HCT116 (cell line): ENCODE measurements at regions not wholly inside any gene's neighbourhood (a gene's known extent, or its start where the extent isn't known, plus 50 kb on each side); places are given as distances from the start of the nearest gene placed in this dataset.

ENCODE experiments used
- ATAC-seq: fragments of 200-7000 bp; cut with Tn5 transposase; 2 replicates; pipeline ENCODE4 v1.9.1; 2020; ENCODE audit warnings: mild to moderate bottlenecking, moderate library complexity
- BruUV-seq: library from RNA; stranded (reverse); fragments of 400-500 nt; replicated peaks from 2 replicates; lab custom pipeline; 2021; lab: Mats Ljungman, UMichigan
- CTCF ChIA-PET: fragments of 300-600 bp; sonication (Branson Sonifier 250); formaldehyde crosslinking; loops from one replicate; lab custom pipeline; 2021; ENCODE audit warnings: antibody characterized with exemption; lab: Charles Lee
- POLR2A ChIA-PET: fragments of 300-600, 350-600 bp; sonication (Branson Sonifier 250); formaldehyde crosslinking; loops from one replicate; lab custom pipeline; 2021; ENCODE audit warnings: antibody characterized with exemption; lab: Charles Lee
- RAD21 ChIA-PET, 2 experiments: fragments of 300-600 bp; sonication (Branson Sonifier 250); formaldehyde crosslinking; loops; one replicate each; lab custom pipeline; 2023; ENCODE audit warnings: low total read pairs in 2 of 2; ENCODE audit not compliant: uncharacterized antibody in 2 of 2, unreplicated experiment in 2 of 2, low non-redundant PET in 1 of 2; lab: Charles Lee
- DNase-seq: peaks from one replicate; pipeline ENCODE4 v3.0.0-alpha.2; 2010; ENCODE audit warnings: low read depth, low spot score
- H2AFZ ChIP-seq: fragments of 200-600 bp; shearing (Covaris generic), sonication (generic); 2 replicates; pipeline ENCODE4 v1.6.1; 2017; ENCODE audit warnings: low read depth, mixed run types, mixed read lengths, antibody characterized with exemption, low read length; ENCODE audit not compliant: poor library complexity, severe bottlenecking
- H3K27ac ChIP-seq: 2 replicates; pipeline ENCODE4 v1.5.1; 2012; ENCODE audit warnings: low read depth, low read length
- H3K27me3 ChIP-seq: fragments of 200-600 bp; sonication (generic); 2 replicates; pipeline ENCODE4 v1.6.1; 2016; ENCODE audit warnings: mixed run types, low read length, mixed read lengths; ENCODE audit not compliant: insufficient read depth
- H3K36me3 ChIP-seq, 2 experiments: fragments of 200-500 bp in 1 of 2; fragments of 200-600 bp in 1 of 2; sonication (Bioruptor generic) in 1 of 2; sonication (generic) in 1 of 2; 2 replicates each; pipeline versions ENCODE4 v1.5.1 to v1.6.1; 2014 to 2016; ENCODE audit warnings: low read length in 2 of 2, inconsistent platforms in 1 of 2, mixed read lengths in 1 of 2, mixed run types in 1 of 2; ENCODE audit not compliant: insufficient read depth in 2 of 2, control insufficient read depth in 1 of 2
- H3K4me1 ChIP-seq, 2 experiments: fragments of 200-600 bp in 1 of 2; sonication (generic) in 1 of 2; 2 replicates each; pipeline versions ENCODE4 v1.5.1 to v1.6.1; 2012 to 2017; ENCODE audit warnings: low read length in 2 of 2, inconsistent platforms in 1 of 2, mild to moderate bottlenecking in 1 of 2, mixed read lengths in 1 of 2, mixed run types in 1 of 2, moderate library complexity in 1 of 2; ENCODE audit not compliant: insufficient read depth in 2 of 2, control insufficient read depth in 1 of 2
- H3K4me2 ChIP-seq: fragments of 200-600 bp; sonication (generic); 2 replicates; pipeline ENCODE4 v1.6.1; 2017; ENCODE audit warnings: mixed run types, low read length, mixed read lengths
- H3K4me3 ChIP-seq, 2 experiments: fragments of 200-600 bp in 1 of 2; sonication (generic) in 1 of 2; replicated peaks in 1 of 2; 2 replicates each; pipeline ENCODE4 v1.5.1; 2011 to 2016; ENCODE audit warnings: low read length in 2 of 2, control low read depth in 1 of 2, low read depth in 1 of 2, mild to moderate bottlenecking in 1 of 2, mixed read lengths in 1 of 2, mixed run types in 1 of 2
- H3K79me2 ChIP-seq: fragments of 200-600 bp; sonication (generic); 2 replicates; pipeline ENCODE4 v1.6.1; 2017; ENCODE audit warnings: mild to moderate bottlenecking, mixed run types, low read length, moderate library complexity, mixed read lengths; ENCODE audit not compliant: insufficient read depth
- H3K9ac ChIP-seq: fragments of 200-600 bp; sonication (generic); 2 replicates; pipeline ENCODE4 v1.6.1; 2016; ENCODE audit warnings: low read length, mixed read lengths
- H3K9me2 ChIP-seq: fragments of 200-600 bp; sonication (generic), shearing (Covaris generic); 2 replicates; pipeline ENCODE4 v1.6.1; 2017; ENCODE audit warnings: mixed run types, mild to moderate bottlenecking, moderate library complexity; ENCODE audit not compliant: insufficient read depth
- H3K9me3 ChIP-seq, 2 experiments: fragments of 200-500 bp in 1 of 2; fragments of 200-600 bp in 1 of 2; sonication (Bioruptor generic) in 1 of 2; sonication (generic) in 1 of 2; 2 replicates each; pipeline ENCODE4 v1.6.1; 2014 to 2017; ENCODE audit warnings: low read length in 2 of 2, mixed read lengths in 2 of 2, inconsistent platforms in 1 of 2, low read depth in 1 of 2, mild to moderate bottlenecking in 1 of 2, mixed run types in 1 of 2, moderate library complexity in 1 of 2; ENCODE audit not compliant: control insufficient read depth in 1 of 2, insufficient read depth in 1 of 2
- H4K20me1 ChIP-seq: fragments of 200-600 bp; sonication (generic), shearing (Covaris generic); 2 replicates; pipeline ENCODE4 v1.6.1; 2017; ENCODE audit warnings: mixed run types, mild to moderate bottlenecking, moderate library complexity; ENCODE audit not compliant: insufficient read depth
- CBX3 ChIP-seq: IDR thresholded peaks from 2 replicates; pipeline ENCODE4 v1.6.1; 2012; ENCODE audit warnings: low read depth
- CEBPB ChIP-seq: IDR thresholded peaks from 2 replicates; pipeline ENCODE4 v1.6.1; 2012; ENCODE audit warnings: low read depth
- ELF1 ChIP-seq: IDR thresholded peaks from 2 replicates; pipeline ENCODE4 v1.6.1; 2012; ENCODE audit warnings: low read depth, borderline replicate concordance
- EZH2 ChIP-seq: fragments of 200-600 bp; sonication (generic); IDR thresholded peaks from 2 replicates; pipeline ENCODE4 v1.6.1; 2017; ENCODE audit warnings: antibody characterized with exemption, mixed run types
- FOSL1 ChIP-seq: IDR thresholded peaks from 2 replicates; pipeline ENCODE4 v1.6.1; 2012; ENCODE audit warnings: low read depth
- JUND ChIP-seq: IDR thresholded peaks from 2 replicates; pipeline ENCODE4 v1.6.1; 2012
- POLR2A ChIP-seq: IDR thresholded peaks from 2 replicates; pipeline ENCODE4 v1.7.0; 2011; ENCODE audit warnings: borderline replicate concordance; ENCODE audit not compliant: insufficient read depth, insufficient read length; ENCODE audit errors: extremely low read depth
- POLR2AphosphoS5 ChIP-seq: IDR thresholded peaks from 2 replicates; pipeline ENCODE4 v1.6.1; 2011; ENCODE audit warnings: mild to moderate bottlenecking, low read depth, low read length, moderate library complexity
- RAD21 ChIP-seq: IDR thresholded peaks from 2 replicates; pipeline ENCODE4 v1.6.1; 2012; ENCODE audit warnings: low read depth, mild to moderate bottlenecking
- REST ChIP-seq: IDR thresholded peaks from 2 replicates; pipeline ENCODE4 v1.6.1; 2012; ENCODE audit warnings: low read depth
- SIN3A ChIP-seq: IDR thresholded peaks from 2 replicates; pipeline ENCODE4 v1.6.1; 2012; ENCODE audit warnings: low read depth
- SP1 ChIP-seq: IDR thresholded peaks from 2 replicates; pipeline ENCODE4 v1.6.1; 2012; ENCODE audit warnings: low read depth
- SRF ChIP-seq: IDR thresholded peaks from 2 replicates; pipeline ENCODE4 v1.6.1; 2012; ENCODE audit warnings: low read depth
- TCF7L2 ChIP-seq: IDR thresholded peaks from 2 replicates; pipeline ENCODE4 v1.7.0; 2011; ENCODE audit warnings: borderline replicate concordance, inconsistent platforms; ENCODE audit not compliant: insufficient read depth, insufficient read length; ENCODE audit errors: extremely low read depth
- YY1 ChIP-seq: IDR thresholded peaks from 2 replicates; pipeline ENCODE4 v1.6.1; 2011; ENCODE audit warnings: low read length, low read depth, moderate library complexity, mild to moderate bottlenecking; ENCODE audit not compliant: insufficient replicate concordance; ENCODE audit errors: extremely low read depth
- ZFX ChIP-seq: fragments of 450-650 bp; IDR thresholded peaks from 2 replicates; pipeline ENCODE4 v1.6.1; 2017
- ZNF274 ChIP-seq: fragments of 200-500 bp; sonication (Bioruptor generic); IDR thresholded peaks from 2 replicates; pipeline ENCODE4 v1.6.1; 2014; ENCODE audit warnings: mild to moderate bottlenecking, low read depth, low read length, inconsistent platforms
- intact Hi-C: fragments of 100-400 bp; cut with micrococcal nuclease; formaldehyde crosslinking; loops from 2 replicates; pipeline ENCODE4 v1.10.0; 2022
- TF ChIP-seq, protein P1 (sequence below): IDR thresholded peaks from 2 replicates; pipeline ENCODE4 v1.6.1; 2012
- TF ChIP-seq, protein P2 (sequence below), 3 experiments: fragments of 200-600 bp in 1 of 3; sonication (generic) in 1 of 3; IDR thresholded peaks in 2 of 3; conservative IDR thresholded peaks in 1 of 3; 2 replicates each; pipeline ENCODE4 v1.5.1; 2012 to 2017; ENCODE audit warnings: low read depth in 2 of 3, low read length in 2 of 3, antibody characterized with exemption in 1 of 3, borderline replicate concordance in 1 of 3, control low read depth in 1 of 3, mild to moderate bottlenecking in 1 of 3, mixed read lengths in 1 of 3, mixed run types in 1 of 3, moderate library complexity in 1 of 3; ENCODE audit not compliant: insufficient read depth in 1 of 3
- TF ChIP-seq, protein P3 (sequence below): IDR thresholded peaks from 2 replicates; pipeline ENCODE4 v1.6.1; 2012

DNA sequence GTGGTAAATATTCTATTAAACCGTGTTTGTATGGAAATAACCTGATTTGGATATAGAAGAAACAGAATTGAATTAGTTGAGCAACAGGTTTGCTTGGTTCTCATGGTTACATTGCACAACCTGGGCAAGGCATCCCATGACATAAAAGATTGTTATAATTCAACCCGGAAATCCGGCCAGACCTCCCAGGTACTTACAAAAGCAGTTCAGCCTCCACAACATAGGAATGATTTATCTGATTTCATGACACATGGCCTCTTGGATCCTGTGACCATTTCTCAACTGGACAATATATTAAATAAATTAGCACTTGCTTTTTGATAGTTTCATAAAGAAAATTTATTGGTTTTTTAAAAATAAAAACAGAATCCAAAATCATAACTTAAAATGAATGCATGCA, 55.1 kb upstream of the PTPN12 start:
- H4K20me1 ChIP-seq, result no peaks in the 10 kb centered on the region
- no peak for ATAC-seq
- ChIA-PET RAD21 (no interaction called here), CTCF (no interaction called here), POLR2A (no interaction called here)
- DNase-seq, result no peak
- intact Hi-C loops, result no loop called here
- no TSS peak for BruUV-seq
- H3K36me3 ChIP-seq, result no peaks in the 10 kb centered on the region
- no peak overlapping the region for H3K4me2 ChIP-seq
- H3K9me2 ChIP-seq, result no peaks in the 10 kb centered on the region
- H3K79me2 ChIP-seq, result no peaks in the 10 kb centered on the region
- no peak overlapping the region for H3K27ac ChIP-seq
- no peaks in the 10 kb centered on the region for H3K4me1 ChIP-seq
- no peak for TF ChIP-seq FOSL1
- no peak for TF ChIP-seq SP1
- no peak for TF ChIP-seq SIN3A
- TF ChIP-seq JUND, result no peak
- no peak for TF ChIP-seq CBX3
- no peak for TF ChIP-seq CEBPB
- TF ChIP-seq EZH2, result no peak
- TF ChIP-seq ZNF274, result no peak
- no peak for TF ChIP-seq TCF7L2
- TF ChIP-seq, protein P1, sequence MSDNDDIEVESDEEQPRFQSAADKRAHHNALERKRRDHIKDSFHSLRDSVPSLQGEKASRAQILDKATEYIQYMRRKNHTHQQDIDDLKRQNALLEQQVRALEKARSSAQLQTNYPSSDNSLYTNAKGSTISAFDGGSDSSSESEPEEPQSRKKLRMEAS, result no peak
- TF ChIP-seq SRF, result no peak
- no peak for TF ChIP-seq YY1
- TF ChIP-seq, protein P2, sequence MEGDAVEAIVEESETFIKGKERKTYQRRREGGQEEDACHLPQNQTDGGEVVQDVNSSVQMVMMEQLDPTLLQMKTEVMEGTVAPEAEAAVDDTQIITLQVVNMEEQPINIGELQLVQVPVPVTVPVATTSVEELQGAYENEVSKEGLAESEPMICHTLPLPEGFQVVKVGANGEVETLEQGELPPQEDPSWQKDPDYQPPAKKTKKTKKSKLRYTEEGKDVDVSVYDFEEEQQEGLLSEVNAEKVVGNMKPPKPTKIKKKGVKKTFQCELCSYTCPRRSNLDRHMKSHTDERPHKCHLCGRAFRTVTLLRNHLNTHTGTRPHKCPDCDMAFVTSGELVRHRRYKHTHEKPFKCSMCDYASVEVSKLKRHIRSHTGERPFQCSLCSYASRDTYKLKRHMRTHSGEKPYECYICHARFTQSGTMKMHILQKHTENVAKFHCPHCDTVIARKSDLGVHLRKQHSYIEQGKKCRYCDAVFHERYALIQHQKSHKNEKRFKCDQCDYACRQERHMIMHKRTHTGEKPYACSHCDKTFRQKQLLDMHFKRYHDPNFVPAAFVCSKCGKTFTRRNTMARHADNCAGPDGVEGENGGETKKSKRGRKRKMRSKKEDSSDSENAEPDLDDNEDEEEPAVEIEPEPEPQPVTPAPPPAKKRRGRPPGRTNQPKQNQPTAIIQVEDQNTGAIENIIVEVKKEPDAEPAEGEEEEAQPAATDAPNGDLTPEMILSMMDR (IDR thresholded peaks at IDR 0.05 in 2 of 3, conservative IDR thresholded peaks at IDR 0.05 in 1 of 3; ENCODE audit: borderline replicate concordance in 1 of 3, insufficient read depth in 1 of 3, low read depth in 2 of 3, low read length in 2 of 3), result no peak
- no peak for TF ChIP-seq POLR2A
- TF ChIP-seq POLR2AphosphoS5, result no peak
- no peak for TF ChIP-seq ELF1
- no peak for TF ChIP-seq ZFX
- TF ChIP-seq RAD21, result no peak
- TF ChIP-seq, protein P3, sequence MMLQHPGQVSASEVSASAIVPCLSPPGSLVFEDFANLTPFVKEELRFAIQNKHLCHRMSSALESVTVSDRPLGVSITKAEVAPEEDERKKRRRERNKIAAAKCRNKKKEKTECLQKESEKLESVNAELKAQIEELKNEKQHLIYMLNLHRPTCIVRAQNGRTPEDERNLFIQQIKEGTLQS, result no peak
- TF ChIP-seq REST, result no peak
- no peak overlapping the region for H3K9ac ChIP-seq
- H3K9me3 ChIP-seq, result no peaks in the 10 kb centered on the region
- no peak overlapping the region for H2AFZ ChIP-seq
- H3K27me3 ChIP-seq, result no peaks in the 10 kb centered on the region
- H3K4me3 ChIP-seq, result no peak overlapping the region
